H1 (cell line): ENCODE measurements at regions not wholly inside any gene's neighbourhood (a gene's known extent, or its start where the extent isn't known, plus 50 kb on each side); places are given as distances from the start of the nearest gene placed in this dataset.

Experiments used
- CTCF ChIA-PET: fragments of 300-600 bp; sonication (Branson Sonifier 250); formaldehyde crosslinking; loops from one replicate; lab custom pipeline; 2021; ENCODE audit not compliant: partially characterized antibody; lab: Charles Lee
- POLR2A ChIA-PET: fragments of 300-600 bp; sonication (Branson Sonifier 250); formaldehyde crosslinking; loops from one replicate; lab custom pipeline; 2021; ENCODE audit warnings: inconsistent platforms; ENCODE audit not compliant: partially characterized antibody; lab: Charles Lee
- DNase-seq, 2 experiments: peaks; one replicate each; pipeline versions ENCODE4 v3.0.0 to v3.0.0-alpha.2; 2010 to 2022; ENCODE audit warnings: low spot score in 2 of 2, low read depth in 1 of 2, mixed read lengths in 1 of 2
- FAIRE-seq: peaks from 2 replicates; lab custom pipeline; 2011; peaks lifted over from hg19 to GRCh38; lab: Jason Lieb, UNC
- H2AFZ ChIP-seq: 2 replicates; pipeline ENCODE4 v1.8.1; 2012; ENCODE audit warnings: low read length, inconsistent platforms
- H2AK5ac ChIP-seq: 2 replicates; pipeline ENCODE4 v1.6.1; 2013; ENCODE audit warnings: low read depth, low read length
- H2BK120ac ChIP-seq: replicated peaks from 2 replicates; pipeline ENCODE3; 2013; ENCODE audit warnings: low read depth, low read length, inconsistent platforms
- H2BK12ac ChIP-seq: 2 replicates; pipeline ENCODE4 v1.6.1; 2013; ENCODE audit warnings: low read depth, low read length
- H2BK15ac ChIP-seq: 2 replicates; pipeline ENCODE4 v1.6.1; 2013; ENCODE audit warnings: low read length
- H2BK20ac ChIP-seq: 2 replicates; pipeline ENCODE4 v1.6.1; 2013; ENCODE audit warnings: low read length
- H2BK5ac ChIP-seq: 2 replicates; pipeline ENCODE4 v1.6.1; 2013; ENCODE audit warnings: low read depth, low read length
- H3K14ac ChIP-seq: 2 replicates; pipeline ENCODE4 v1.6.1; 2013; ENCODE audit warnings: inconsistent platforms; ENCODE audit not compliant: insufficient read length
- H3K18ac ChIP-seq: 2 replicates; pipeline ENCODE4 v1.6.1; 2013; ENCODE audit warnings: low read length; ENCODE audit errors: extremely low read depth
- H3K23ac ChIP-seq: 2 replicates; pipeline ENCODE4 v1.6.1; 2013; ENCODE audit warnings: inconsistent platforms; ENCODE audit not compliant: insufficient read length
- H3K23me2 ChIP-seq: 2 replicates; pipeline ENCODE4 v1.6.1; 2013; ENCODE audit warnings: low read depth, low read length
- H3K27ac ChIP-seq: 2 replicates; pipeline ENCODE4 v1.6.1; 2011; ENCODE audit warnings: low read depth, low read length, inconsistent platforms
- H3K27me3 ChIP-seq, 4 experiments: replicated peaks in 1 of 4; 1 replicate in 1 of 4; 2 replicates in 3 of 4; pipeline versions ENCODE4 v1.6.1 to v1.8.1; 2011 to 2013; ENCODE audit warnings: low read length in 3 of 4, mild to moderate bottlenecking in 3 of 4, inconsistent platforms in 2 of 4, mixed read lengths in 2 of 4, moderate library complexity in 1 of 4; ENCODE audit not compliant: control insufficient read depth in 3 of 4, insufficient read depth in 3 of 4; ENCODE audit errors: extremely low read depth in 1 of 4
- H3K36me3 ChIP-seq, 4 experiments: 2 replicates each; pipeline versions ENCODE4 v1.6.1 to v1.8.1; 2011 to 2013; ENCODE audit warnings: mild to moderate bottlenecking in 4 of 4, low read length in 3 of 4, moderate library complexity in 2 of 4, control low read depth in 1 of 4, inconsistent platforms in 1 of 4; ENCODE audit not compliant: insufficient read depth in 4 of 4, control insufficient read depth in 2 of 4
- H3K4ac ChIP-seq: replicated peaks from 2 replicates; pipeline ENCODE3; 2013; ENCODE audit warnings: low read length, low read depth, mixed read lengths, inconsistent platforms; ENCODE audit not compliant: insufficient read length
- H3K4me1 ChIP-seq, 4 experiments: replicated peaks in 1 of 4; 1 replicate in 1 of 4; 2 replicates in 3 of 4; pipeline versions ENCODE4 v1.6.1 to v1.8.1; 2011 to 2013; ENCODE audit warnings: low read length in 3 of 4, inconsistent platforms in 2 of 4, mixed read lengths in 1 of 4; ENCODE audit not compliant: insufficient read depth in 4 of 4, control insufficient read depth in 3 of 4
- H3K4me2 ChIP-seq, 2 experiments: 2 replicates each; pipeline versions ENCODE4 v1.6.1 to v1.8.1; 2011 to 2013; ENCODE audit warnings: low read depth in 2 of 2, low read length in 2 of 2, control low read depth in 1 of 2, inconsistent platforms in 1 of 2, mild to moderate bottlenecking in 1 of 2; ENCODE audit not compliant: insufficient read depth in 1 of 2
- H3K4me3 ChIP-seq, 4 experiments: fragments of 200-600, 300-600 bp in 1 of 4; sonication (generic), shearing (Covaris generic), sonication (Bioruptor Twin) in 1 of 4; 2 replicates each; pipeline versions ENCODE4 v1.5.1 to v1.8.1; 2011 to 2016; ENCODE audit warnings: low read length in 4 of 4, low read depth in 3 of 4, control low read depth in 2 of 4, inconsistent platforms in 2 of 4, mild to moderate bottlenecking in 2 of 4, mixed read lengths in 1 of 4, moderate library complexity in 1 of 4; ENCODE audit not compliant: insufficient read depth in 2 of 4; ENCODE audit errors: extremely low read depth in 1 of 4
- H3K56ac ChIP-seq: replicated peaks from 2 replicates; pipeline ENCODE3; 2013; ENCODE audit warnings: low read depth, mild to moderate bottlenecking, mixed read lengths, low read length, inconsistent platforms; ENCODE audit not compliant: insufficient read length
- H3K79me1 ChIP-seq: 2 replicates; pipeline ENCODE4 v1.6.1; 2013; ENCODE audit warnings: low read depth, low read length, control low read depth
- H3K79me2 ChIP-seq, 2 experiments: 2 replicates each; pipeline versions ENCODE4 v1.6.1 to v1.8.1; 2012 to 2013; ENCODE audit warnings: low read length in 2 of 2, mild to moderate bottlenecking in 2 of 2, inconsistent platforms in 1 of 2; ENCODE audit not compliant: insufficient read depth in 2 of 2, control insufficient read depth in 1 of 2
- H3K9ac ChIP-seq, 4 experiments: replicated peaks in 1 of 4; 1 replicate in 1 of 4; 2 replicates in 3 of 4; pipeline versions ENCODE4 v1.6.1 to v1.8.1; 2011 to 2013; ENCODE audit warnings: low read depth in 3 of 4, low read length in 3 of 4, control low read depth in 2 of 4, mild to moderate bottlenecking in 2 of 4, moderate library complexity in 2 of 4, inconsistent platforms in 1 of 4; ENCODE audit errors: extremely low read depth in 1 of 4
- H3K9me3 ChIP-seq, 2 experiments: 2 replicates each; pipeline versions ENCODE4 v1.6.1 to v1.8.1; 2012 to 2013; ENCODE audit warnings: mild to moderate bottlenecking in 2 of 2, moderate library complexity in 2 of 2, control low read depth in 1 of 2, inconsistent platforms in 1 of 2, low read depth in 1 of 2, low read length in 1 of 2, mixed read lengths in 1 of 2; ENCODE audit not compliant: insufficient read depth in 2 of 2
- H4K20me1 ChIP-seq, 2 experiments: replicated peaks in 1 of 2; 2 replicates each; pipeline versions ENCODE3 to v1.8.1; 2011 to 2013; ENCODE audit warnings: inconsistent platforms in 2 of 2, low read length in 2 of 2, mild to moderate bottlenecking in 1 of 2; ENCODE audit not compliant: insufficient read depth in 2 of 2, control insufficient read depth in 1 of 2
- H4K5ac ChIP-seq: 2 replicates; pipeline ENCODE4 v1.6.1; 2013; ENCODE audit warnings: low read length, low read depth, mixed read lengths, inconsistent platforms; ENCODE audit not compliant: insufficient read length
- H4K8ac ChIP-seq: 2 replicates; pipeline ENCODE4 v1.8.0; 2013; ENCODE audit warnings: mild to moderate bottlenecking, moderate library complexity, low read length, inconsistent platforms; ENCODE audit not compliant: insufficient read depth; ENCODE audit errors: extremely low read depth
- H4K91ac ChIP-seq: replicated peaks from 2 replicates; pipeline ENCODE3; 2013; ENCODE audit warnings: low read length, mixed read lengths, inconsistent platforms; ENCODE audit not compliant: insufficient read length
- GTF2F1 ChIP-seq: IDR thresholded peaks from 2 replicates; pipeline ENCODE4 v1.6.1; 2012; ENCODE audit warnings: low read depth, low read length, improper control_type of control experiment, borderline replicate concordance
- MAFK ChIP-seq: IDR thresholded peaks from 2 replicates; pipeline ENCODE4 v1.6.1; 2012; ENCODE audit warnings: low read depth, mild to moderate bottlenecking, improper control_type of control experiment, low read length
- PHF8 ChIP-seq: fragments of 200-600 bp; sonication (generic); conservative IDR thresholded peaks from 2 replicates; pipeline ENCODE4 v1.7.1; 2012; ENCODE audit warnings: low read depth, mild to moderate bottlenecking, inconsistent platforms, low read length, moderate library complexity
- RNF2 ChIP-seq: fragments of 200-900, 300-1000 bp; sonication (generic); IDR thresholded peaks from 2 replicates; pipeline ENCODE4 v1.7.1; 2016; ENCODE audit warnings: borderline replicate concordance, low read depth, mild to moderate bottlenecking, antibody characterized with exemption, low read length; ENCODE audit not compliant: poor library complexity, severe bottlenecking; ENCODE audit errors: missing control alignments

GRCh38 chr10:57825015-57825414, 442.7 kb downstream of the IPMK start:
- ChIA-PET CTCF (no interaction called here), POLR2A (no interaction called here)
- Histone ChIP-seq H3K18ac (no peak overlapping the region), H4K5ac (no peak overlapping the region), H2BK12ac (no peak overlapping the region), H4K20me1 (no peaks in the 10 kb centered on the region), H4K91ac (no peak overlapping the region), H3K79me1 (no peaks in the 10 kb centered on the region), H3K36me3 (no peaks in the 10 kb centered on the region), H3K27ac (no peak overlapping the region), H3K9me3 (no peaks in the 10 kb centered on the region), H2BK15ac (no peak overlapping the region), H2AFZ (no peak overlapping the region), H3K4me2 (no peak overlapping the region), H4K8ac (no peak overlapping the region), H3K23me2 (no peaks in the 10 kb centered on the region), H3K4me3 (no peak overlapping the region), H2AK5ac (no peak overlapping the region), H3K23ac (no peak overlapping the region), H3K4me1 (no peaks in the 10 kb centered on the region), H2BK20ac (no peak overlapping the region), H3K9ac (no peak overlapping the region), H3K14ac (no peak overlapping the region), H2BK5ac (no peak overlapping the region), H3K4ac (no peak overlapping the region), H3K79me2 (no peaks in the 10 kb centered on the region), H3K56ac (no peak overlapping the region), H2BK120ac (no peak overlapping the region), H3K27me3 (no peaks in the 10 kb centered on the region)
- FAIRE-seq = no peak
- no peak for DNase-seq
- TF ChIP-seq PHF8 = no peak
- no peak for TF ChIP-seq GTF2F1
- no peak for TF ChIP-seq RNF2
- no peak for TF ChIP-seq MAFK
